Gastroesophageal sphincter (tissue), 4 donors: ENCODE measurements at regions not wholly inside any gene's neighbourhood (a gene's known extent, or its start where the extent isn't known, plus 50 kb on each side); places are given as distances from the start of the nearest gene placed in this dataset.

Source experiments
- ATAC-seq: fragments of 150-250 bp; one replicate; pipeline ENCODE4 v1.9.1; 2016; ENCODE audit warnings: mild to moderate bottlenecking, moderate library complexity
- H3K27ac ChIP-seq, 4 donors: fragments of 200-600 bp; sonication (generic) in 3 of 4; 1 replicate in 3 of 4; 2 replicates in 1 of 4; pipeline ENCODE4 v1.5.1; 2016 to 2019
- H3K27me3 ChIP-seq: fragments of 200-600 bp; sonication (generic); one replicate; pipeline ENCODE4 v1.5.1; 2019
- H3K36me3 ChIP-seq, 2 donors: fragments of 200-600 bp; sonication (generic); one replicate each; pipeline ENCODE4 v1.5.1; 2019; ENCODE audit warnings: control low read depth in 1 of 2
- H3K4me1 ChIP-seq, 3 donors: fragments of 200-600 bp; sonication (generic); 1 replicate in 2 of 3; 2 replicates in 1 of 3; pipeline ENCODE4 v1.5.1; 2016 to 2019; ENCODE audit warnings: control low read depth in 2 of 3
- H3K4me3 ChIP-seq, 2 donors: fragments of 200-600 bp; sonication (generic); one replicate each; pipeline ENCODE4 v1.5.1; 2019; ENCODE audit warnings: mild to moderate bottlenecking in 1 of 2, moderate library complexity in 1 of 2
- H3K9me3 ChIP-seq, 3 donors: fragments of 200-600 bp; sonication (generic); one replicate each; pipeline ENCODE4 v1.5.1; 2017 to 2019; ENCODE audit warnings: control low read depth in 2 of 3
- CTCF ChIP-seq, 4 experiments: fragments of 200-600 bp in 2 of 4; fragments of 450-650 bp in 2 of 4; sonication (generic) in 1 of 4; IDR thresholded peaks; one replicate each; pipeline ENCODE4 v1.5.1; 2017 to 2019; ENCODE audit warnings: antibody characterized with exemption in 4 of 4, mild to moderate bottlenecking in 2 of 4, moderate library complexity in 2 of 4
- EP300 ChIP-seq: sonication (generic); formaldehyde crosslinking; IDR thresholded peaks from one replicate; pipeline ENCODE4 v1.6.1; 2017; ENCODE audit warnings: antibody characterized with exemption, mild to moderate bottlenecking
- POLR2A ChIP-seq, 2 donors: fragments of 450-650 bp; IDR thresholded peaks; one replicate each; pipeline ENCODE4 v1.6.1; 2017; ENCODE audit warnings: antibody characterized with exemption in 2 of 2, mild to moderate bottlenecking in 2 of 2, moderate library complexity in 1 of 2
- POLR2AphosphoS5 ChIP-seq: sonication (generic); formaldehyde crosslinking; IDR thresholded peaks from one replicate; pipeline ENCODE4 v1.6.1; 2017; ENCODE audit warnings: antibody characterized with exemption
- WGBS, 2 donors: methylation state at CpG; one replicate each; pipeline ENCODE4 v1.1.5; 2018; ENCODE audit warnings: low coverage in 1 of 2; 5-methylcytosine and 5-hydroxymethylcytosine counted together

GRCh38 chr11:28632338-28632737, 524.1 kb downstream of the METTL15 start:
- no peaks in the 10 kb centered on the region for H3K36me3 ChIP-seq
- no peaks in the 10 kb centered on the region for H3K27me3 ChIP-seq
- TF ChIP-seq EP300 (no peak), CTCF (IDR thresholded peaks at IDR 0.05) (no peak), POLR2A (IDR thresholded peaks at IDR 0.05) (no peak)
- WGBS, 2 donors = 89 to 92% methylated on average over 2 of the region's 2 CpGs
- H3K4me3 ChIP-seq = no peak overlapping the region
- no peak for ATAC-seq
- H3K27ac ChIP-seq = no peak overlapping the region
- H3K9me3 ChIP-seq = no peaks in the 10 kb centered on the region
- H3K4me1 ChIP-seq = no peaks in the 10 kb centered on the region

- Histone ChIP-seq H3K27me3 (no peaks in the 10 kb centered on the region), H3K36me3 (no peaks in the 10 kb centered on the region), H3K4me1 (no peaks in the 10 kb centered on the region), H3K27ac (no peak overlapping the region), H3K9me3 (no peaks in the 10 kb centered on the region), H3K4me3 (no peak overlapping the region)
- no CpG with 5 or more reads among the region's 1 CpG for WGBS, 2 donors
- TF ChIP-seq EP300 (no peak), POLR2AphosphoS5 (no peak), CTCF (IDR thresholded peaks at IDR 0.05) (no peak), POLR2A (IDR thresholded peaks at IDR 0.05) (no peak)
- no peak for ATAC-seq
Measured at GRCh38 chr11:28631148-28631547, 523.0 kb downstream of the METTL15 start.

- ATAC-seq = no peak
- Histone ChIP-seq H3K9me3 (no peaks in the 10 kb centered on the region), H3K4me3 (no peak overlapping the region), H3K27me3 (no peaks in the 10 kb centered on the region), H3K36me3 (no peaks in the 10 kb centered on the region), H3K27ac (no peak overlapping the region), H3K4me1 (no peaks in the 10 kb centered on the region)
- 83 to 89% methylated on average over 3 of the region's 3 CpGs for WGBS, 2 donors
- TF ChIP-seq EP300 = no peak
- TF ChIP-seq CTCF (IDR thresholded peaks at IDR 0.05) = no peak
Measured at GRCh38 chr11:28629235-28629634, 521.0 kb downstream of the METTL15 start.

- no peaks in the 10 kb centered on the region for H3K4me1 ChIP-seq
- ATAC-seq = no peak
- no peak overlapping the region for H3K4me3 ChIP-seq
- H3K27me3 ChIP-seq = no peaks in the 10 kb centered on the region
- H3K9me3 ChIP-seq = peaks cover 0 to 4% (median 0%) of the 10 kb centered on the region in 3 donors
- no peaks in the 10 kb centered on the region for H3K36me3 ChIP-seq
- no peak overlapping the region for H3K27ac ChIP-seq
- TF ChIP-seq CTCF (IDR thresholded peaks at IDR 0.05) (no peak), EP300 (no peak), POLR2A (IDR thresholded peaks at IDR 0.05) (no peak)
- 76 to 78% methylated on average over 3 to 4 of the region's 4 CpGs for WGBS, 2 donors
Measured at GRCh38 chr11:28628412-28628811, 520.2 kb downstream of the METTL15 start.

DNA sequence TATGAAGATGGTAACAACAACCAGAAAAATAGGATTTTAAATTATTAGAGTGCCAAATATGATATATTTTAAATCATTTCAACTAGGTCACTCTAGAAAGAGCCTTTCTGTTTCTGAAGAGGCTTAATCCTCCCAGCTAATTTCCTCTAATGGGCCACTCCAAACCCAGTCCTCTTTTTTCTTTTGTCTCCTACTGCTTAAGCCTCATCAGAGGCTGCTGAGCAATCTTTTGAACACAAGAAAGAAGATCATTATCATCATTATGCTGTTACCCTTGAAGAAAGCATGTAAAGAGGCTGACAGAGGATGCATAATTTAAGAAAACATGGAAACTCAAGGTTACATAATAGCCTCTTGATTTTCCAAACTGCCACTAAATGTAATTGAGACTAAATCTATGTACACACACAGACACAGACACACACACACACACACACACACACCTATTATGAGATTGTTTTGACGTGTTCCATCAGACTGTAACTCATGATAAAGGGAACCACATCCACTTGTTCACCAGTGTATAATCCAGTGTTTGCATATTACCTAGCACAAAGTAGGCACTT, 519.6 kb downstream of the METTL15 start:
- ATAC-seq = no peak
- H3K36me3 ChIP-seq = no peaks in the 10 kb centered on the region
- whole genome bisulfite sequencing, 2 donors = 82% methylated on average over 1 of the region's 1 CpG; no CpG with 5 or more reads in 1 of the 2 donors

More for the DNA sequence above, 519.6 kb downstream of the METTL15 start:
- Histone ChIP-seq H3K9me3 (peaks cover 0 to 4% (median 0%) of the 10 kb centered on the region in 3 donors), H3K27ac (no peak overlapping the region), H3K4me3 (no peak overlapping the region), H3K27me3 (no peaks in the 10 kb centered on the region), H3K4me1 (no peaks in the 10 kb centered on the region)
- TF ChIP-seq CTCF (IDR thresholded peaks at IDR 0.05) (no peak), POLR2A (IDR thresholded peaks at IDR 0.05) (no peak), EP300 (no peak), POLR2AphosphoS5 (no peak)
